Endothelial cell of umbilical vein (primary cell): ENCODE measurements at regions not wholly inside any gene's neighbourhood (a gene's known extent, or its start where the extent isn't known, plus 50 kb on each side); places are given as distances from the start of the nearest gene placed in this dataset.

Experiments used
- CTCF ChIP-seq, 2 donors: IDR thresholded peaks; 1 replicate in 1 of 2; 2 replicates in 1 of 2; pipeline ENCODE4 v1.5.1; 2011; ENCODE audit warnings: low read length in 2 of 2, mild to moderate bottlenecking in 2 of 2, moderate library complexity in 2 of 2, control low read depth in 1 of 2, inconsistent platforms in 1 of 2, low read depth in 1 of 2; ENCODE audit not compliant: insufficient read depth in 1 of 2; ENCODE audit errors: extremely low read depth in 1 of 2
- EZH2 ChIP-seq: IDR thresholded peaks from 2 replicates; pipeline ENCODE4 v1.6.1; 2012; ENCODE audit warnings: borderline replicate concordance, low read depth, mild to moderate bottlenecking, moderate library complexity, low read length, inconsistent platforms; ENCODE audit not compliant: severe bottlenecking
- FOS ChIP-seq: IDR thresholded peaks from 2 replicates; pipeline ENCODE4 v1.6.1; 2011; ENCODE audit warnings: mild to moderate bottlenecking, low read length, moderate library complexity, borderline replicate concordance; ENCODE audit not compliant: insufficient read depth
- MAX ChIP-seq: IDR thresholded peaks from 2 replicates; pipeline ENCODE4 v1.6.1; 2011; ENCODE audit not compliant: insufficient read depth, insufficient read length
- POLR2A ChIP-seq: IDR thresholded peaks from 2 replicates; pipeline ENCODE4 v1.6.1; 2012; ENCODE audit warnings: low read depth, mild to moderate bottlenecking, control low read depth, low read length
- POLR2AphosphoS5 ChIP-seq: IDR thresholded peaks from 2 replicates; pipeline ENCODE4 v1.6.1; 2012; ENCODE audit warnings: low read depth, mild to moderate bottlenecking, control low read depth, low read length, moderate library complexity; ENCODE audit not compliant: insufficient read depth

GRCh38 chr13:50119591-50119990, 104.3 kb downstream of the KCNRG start:
- TF ChIP-seq EZH2 = no peak
- TF ChIP-seq POLR2A = no peak
- TF ChIP-seq CTCF (IDR thresholded peaks at IDR 0.05; ENCODE audit: extremely low read depth in 1 of 2, insufficient read depth in 1 of 2, low read depth in 1 of 2, low read length in 2 of 2) = no peak
- TF ChIP-seq POLR2AphosphoS5 = no peak
- no peak for TF ChIP-seq MAX
- TF ChIP-seq FOS = no peak
